Endothelial cell of umbilical vein (primary cell): ENCODE measurements at regions not wholly inside any gene's neighbourhood (a gene's known extent, or its start where the extent isn't known, plus 50 kb on each side); places are given as distances from the start of the nearest gene placed in this dataset.

Experiments used
- BruUV-seq: library from RNA; stranded (reverse); fragments of 400-500 nt; replicated peaks from 2 replicates; lab custom pipeline; 2021; lab: Mats Ljungman, UMichigan
- CTCF ChIA-PET: fragments of 300-600, 350-600 bp; sonication (Branson Sonifier 250); formaldehyde crosslinking; loops from one replicate; lab custom pipeline; 2021; ENCODE audit warnings: antibody characterized with exemption, inconsistent platforms; lab: Charles Lee
- POLR2A ChIA-PET: fragments of 300-600, 350-600 bp; sonication (Branson Sonifier 250); formaldehyde crosslinking; loops from one replicate; lab custom pipeline; 2021; ENCODE audit warnings: antibody characterized with exemption, inconsistent platforms; lab: Charles Lee
- DNase-seq: peaks from one replicate; pipeline ENCODE4 v3.0.0-alpha.2; 2011; ENCODE audit warnings: low read depth, low spot score
- FAIRE-seq: peaks from 2 replicates; lab custom pipeline; 2011; peaks lifted over from hg19 to GRCh38; lab: Jason Lieb, UNC
- H2AFZ ChIP-seq: 2 replicates; pipeline ENCODE4 v1.6.0; 2012; ENCODE audit warnings: low read depth, low read length, control low read depth, inconsistent platforms
- H3K27ac ChIP-seq: 2 replicates; pipeline ENCODE4 v1.5.1; 2011; ENCODE audit warnings: low read depth, mild to moderate bottlenecking, control low read depth, low read length, moderate library complexity; ENCODE audit not compliant: insufficient read depth
- H3K27me3 ChIP-seq, 2 experiments: 2 replicates each; pipeline versions ENCODE4 v1.6.0 to v1.6.1; 2011; ENCODE audit warnings: low read length in 2 of 2, mixed read lengths in 1 of 2; ENCODE audit not compliant: control insufficient read depth in 2 of 2, insufficient read depth in 2 of 2
- H3K36me3 ChIP-seq, 2 experiments: 2 replicates in 1 of 2; 3 replicates in 1 of 2; pipeline ENCODE4 v1.5.1; 2011; ENCODE audit warnings: low read length in 2 of 2, mild to moderate bottlenecking in 1 of 2, moderate library complexity in 1 of 2; ENCODE audit not compliant: control insufficient read depth in 2 of 2, insufficient read depth in 2 of 2; ENCODE audit errors: extremely low read depth in 1 of 2
- H3K4me1 ChIP-seq: 3 replicates; pipeline ENCODE4 v1.5.1; 2011; ENCODE audit warnings: mild to moderate bottlenecking, low read length; ENCODE audit not compliant: control insufficient read depth, insufficient read depth; ENCODE audit errors: extremely low read depth
- H3K4me2 ChIP-seq: 2 replicates; pipeline ENCODE4 v1.6.1; 2011; ENCODE audit warnings: low read length, control low read depth, mixed read lengths; ENCODE audit not compliant: insufficient read depth
- H3K4me3 ChIP-seq, 3 experiments: fragments of 200-600 bp in 1 of 3; sonication (generic), shearing (Covaris generic) in 1 of 3; replicated peaks in 1 of 3; 2 replicates each; pipeline ENCODE4 v1.5.1; 2011 to 2016; ENCODE audit warnings: control low read depth in 3 of 3, low read length in 3 of 3, mild to moderate bottlenecking in 2 of 3, inconsistent platforms in 1 of 3, low read depth in 1 of 3, moderate library complexity in 1 of 3; ENCODE audit not compliant: insufficient read depth in 1 of 3
- H3K79me2 ChIP-seq: 2 replicates; pipeline ENCODE4 v1.6.0; 2012; ENCODE audit warnings: low read length, inconsistent platforms; ENCODE audit not compliant: control insufficient read depth, insufficient read depth
- H3K9ac ChIP-seq: replicated peaks from 2 replicates; pipeline ENCODE3; 2011; ENCODE audit warnings: low read length, control low read depth; ENCODE audit not compliant: insufficient read depth; ENCODE audit errors: extremely low read depth
- H3K9me1 ChIP-seq: replicated peaks from 3 replicates; pipeline ENCODE4 v1.6.0; 2011; ENCODE audit warnings: mild to moderate bottlenecking, low read length; ENCODE audit not compliant: control insufficient read depth, insufficient read depth; ENCODE audit errors: extremely low read depth
- H3K9me3 ChIP-seq: replicated peaks from 2 replicates; pipeline ENCODE4 v1.5.1; 2012; ENCODE audit warnings: low read length, inconsistent platforms; ENCODE audit not compliant: control insufficient read depth, insufficient read depth
- H4K20me1 ChIP-seq: replicated peaks from 2 replicates; pipeline ENCODE3; 2011; ENCODE audit warnings: mild to moderate bottlenecking, low read length; ENCODE audit not compliant: control insufficient read depth, insufficient read depth; ENCODE audit errors: extremely low read depth
- CTCF ChIP-seq, 2 donors: IDR thresholded peaks; 1 replicate in 1 of 2; 2 replicates in 1 of 2; pipeline ENCODE4 v1.5.1; 2011; ENCODE audit warnings: low read length in 2 of 2, mild to moderate bottlenecking in 2 of 2, moderate library complexity in 2 of 2, control low read depth in 1 of 2, inconsistent platforms in 1 of 2, low read depth in 1 of 2; ENCODE audit not compliant: insufficient read depth in 1 of 2; ENCODE audit errors: extremely low read depth in 1 of 2
- EZH2 ChIP-seq: IDR thresholded peaks from 2 replicates; pipeline ENCODE4 v1.6.1; 2012; ENCODE audit warnings: borderline replicate concordance, low read depth, mild to moderate bottlenecking, moderate library complexity, low read length, inconsistent platforms; ENCODE audit not compliant: severe bottlenecking
- FOS ChIP-seq: IDR thresholded peaks from 2 replicates; pipeline ENCODE4 v1.6.1; 2011; ENCODE audit warnings: mild to moderate bottlenecking, low read length, moderate library complexity, borderline replicate concordance; ENCODE audit not compliant: insufficient read depth
- GATA2 ChIP-seq: IDR thresholded peaks from 2 replicates; pipeline ENCODE4 v1.7.0; 2011; ENCODE audit warnings: low read depth, mild to moderate bottlenecking, moderate library complexity, mixed read lengths, low read length; ENCODE audit not compliant: insufficient read length, insufficient read depth
- JUN ChIP-seq: IDR thresholded peaks from 2 replicates; pipeline ENCODE4 v1.6.1; 2011; ENCODE audit warnings: borderline replicate concordance, low read depth; ENCODE audit not compliant: insufficient read length, insufficient read depth
- MYC ChIP-seq: IDR thresholded peaks from one replicate; pipeline ENCODE4 v1.6.1; 2011; ENCODE audit warnings: mild to moderate bottlenecking, low read depth, low read length
- POLR2A ChIP-seq: IDR thresholded peaks from 2 replicates; pipeline ENCODE4 v1.6.1; 2012; ENCODE audit warnings: low read depth, mild to moderate bottlenecking, control low read depth, low read length
- POLR2AphosphoS5 ChIP-seq: IDR thresholded peaks from 2 replicates; pipeline ENCODE4 v1.6.1; 2012; ENCODE audit warnings: low read depth, mild to moderate bottlenecking, control low read depth, low read length, moderate library complexity; ENCODE audit not compliant: insufficient read depth
- dilution Hi-C: fragments of 300-500 bp; cut with MboI; formaldehyde crosslinking; loops from one replicate; pipeline ENCODE4 v1.15.0; 2019; ENCODE audit warnings: low sequenced_read_pairs; ENCODE audit not compliant: extremely low pct_ligation_motif_present
- intact Hi-C: fragments of 100-400 bp; cut with micrococcal nuclease; formaldehyde crosslinking; loops from one replicate; pipeline ENCODE4 v1.10.0; 2022
- TF ChIP-seq, protein P1 (sequence below): IDR thresholded peaks from 2 replicates; pipeline ENCODE4 v1.6.1; 2011; ENCODE audit not compliant: insufficient read depth, insufficient read length

DNA sequence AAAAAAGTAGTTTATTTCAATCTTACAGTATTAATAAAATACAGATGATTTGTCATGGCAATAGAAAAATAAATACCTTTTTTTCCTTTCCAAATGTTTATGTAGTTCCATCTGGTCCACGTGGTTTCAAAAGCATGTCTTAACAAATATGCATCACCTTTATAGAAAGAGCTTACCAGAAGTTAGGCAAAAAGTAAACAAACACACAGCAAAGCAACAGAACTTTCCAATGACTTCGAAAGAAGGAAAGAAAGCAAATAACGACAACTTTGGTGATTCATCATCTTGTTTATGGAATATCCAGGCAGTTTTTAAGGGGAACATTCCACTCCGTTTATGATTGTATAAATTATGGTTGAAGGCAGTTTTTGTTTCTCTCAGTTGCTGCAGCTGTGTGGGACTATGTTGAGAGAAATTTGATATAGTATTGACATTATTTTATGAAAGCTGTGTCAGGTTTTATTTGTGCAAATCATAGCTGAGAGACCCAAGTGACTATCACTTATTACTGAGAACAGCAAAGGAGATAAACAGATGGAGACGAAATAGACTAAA is 203.1 kb downstream of the CDC14C start:
- ChIA-PET POLR2A (no interaction called here), CTCF (no interaction called here)
- Histone ChIP-seq H3K9ac (no peak overlapping the region), H2AFZ (no peak overlapping the region), H3K4me3 (no peak overlapping the region), H3K9me1 (no peaks in the 10 kb centered on the region), H3K27me3 (no peaks in the 10 kb centered on the region), H3K9me3 (peaks cover 4% of the 10 kb centered on the region), H3K4me2 (no peak overlapping the region), H3K36me3 (no peaks in the 10 kb centered on the region), H3K79me2 (no peaks in the 10 kb centered on the region), H3K27ac (no peak overlapping the region), H3K4me1 (no peaks in the 10 kb centered on the region), H4K20me1 (no peaks in the 10 kb centered on the region)
- dilution Hi-C loops (no loop called here), intact Hi-C loops (no loop called here)
- DNase-seq (no peak), FAIRE-seq (no peak)
- TF ChIP-seq GATA2, result no peak
- no peak for TF ChIP-seq POLR2A
- TF ChIP-seq FOS, result no peak
- TF ChIP-seq JUN, result no peak
- TF ChIP-seq CTCF (IDR thresholded peaks at IDR 0.05; ENCODE audit: extremely low read depth in 1 of 2, insufficient read depth in 1 of 2, low read depth in 1 of 2, low read length in 2 of 2), result no peak
- TF ChIP-seq MYC, result no peak
- TF ChIP-seq EZH2, result no peak
- TF ChIP-seq, protein P1, sequence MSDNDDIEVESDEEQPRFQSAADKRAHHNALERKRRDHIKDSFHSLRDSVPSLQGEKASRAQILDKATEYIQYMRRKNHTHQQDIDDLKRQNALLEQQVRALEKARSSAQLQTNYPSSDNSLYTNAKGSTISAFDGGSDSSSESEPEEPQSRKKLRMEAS, result no peak
- TF ChIP-seq POLR2AphosphoS5, result no peak
- no TSS peak for BruUV-seq
